ENCODE measurements at regions not wholly inside any gene's neighbourhood (a gene's known extent, or its start where the extent isn't known, plus 50 kb on each side); places are given as distances from the start of the nearest gene placed in this dataset.
A peak's percentile ranks its signal among the peaks of the same experiment; 100 is the strongest.

DNA sequence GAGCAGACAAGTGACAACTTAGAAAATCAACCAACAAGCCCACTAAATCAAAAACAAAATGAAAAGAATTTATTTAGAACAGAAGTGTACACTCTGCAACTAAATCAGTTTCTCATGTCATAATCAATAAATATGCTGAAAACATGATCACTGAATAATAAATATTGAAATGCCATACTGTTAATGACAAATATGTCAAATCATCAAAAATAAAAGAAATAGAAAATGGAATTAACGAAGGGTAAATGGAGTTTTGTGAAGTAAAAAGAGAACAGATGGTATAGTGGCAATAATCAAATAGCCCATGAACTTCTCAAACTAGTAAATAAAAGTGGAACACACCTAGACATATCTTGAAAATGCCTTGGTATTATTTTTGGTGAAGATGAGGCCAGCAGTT, 744.9 kb downstream of the TAF11L14 start:
- ChIA-PET CTCF (no interaction called here), POLR2A (ENCODE audit: unreplicated experiment) (no interaction called here)
- H3K9me1 ChIP-seq (ENCODE audit: insufficient read depth, low read length) = no peaks in the 10 kb centered on the region
- no peak overlapping the region for H2AFZ ChIP-seq (replicated peaks; ENCODE audit: low read length, poor library complexity)
- no peak overlapping the region for H2AK9ac ChIP-seq (replicated peaks; ENCODE audit: low read depth, low read length, poor library complexity)
- no peaks in the 10 kb centered on the region for H4K20me1 ChIP-seq (ENCODE audit: insufficient read depth, low read length)
- H3K4me3 ChIP-seq (ENCODE audit: insufficient read depth, low read depth, low read length) = no peak overlapping the region
- H4K91ac ChIP-seq (ENCODE audit: insufficient read depth, low read depth, low read length) = no peak overlapping the region
- H2BK120ac ChIP-seq (ENCODE audit: low read depth, low read length) = no peak overlapping the region
- dilution Hi-C loops (cut with HindIII; ENCODE audit: low sequenced_read_pairs, unreplicated experiment) (no loop called here), in situ Hi-C loops (cut with MboI; ENCODE audit: low sequenced_read_pairs) (no loop called here), intact Hi-C loops (cut with micrococcal nuclease) (no loop called here)
- H2BK15ac ChIP-seq (ENCODE audit: low read depth, low read length) = no peak overlapping the region
- H4K8ac ChIP-seq (ENCODE audit: low read depth in 2 of 2, low read length in 2 of 2) = no peak overlapping the region
- H3K18ac ChIP-seq (ENCODE audit: low read depth, low read length) = no peak overlapping the region
- BruUV-seq (replicated peaks) = no TSS peak
- H3K9me3 ChIP-seq (ENCODE audit: control insufficient read depth, insufficient read depth, low read length) = no peaks in the 10 kb centered on the region
- H3K4me2 ChIP-seq (ENCODE audit: low read depth, low read length) = no peak overlapping the region
- H3K27ac ChIP-seq (ENCODE audit: insufficient read depth, low read length) = no peak overlapping the region
- 83% methylated on average over 1 of the region's 1 CpG; no CpG with 5 or more reads in 1 of the 2 experiments for WGBS, 2 experiments (ENCODE audit: extremely low coverage in 2 of 2, insufficient read length in 1 of 2)
- no peak overlapping the region for H4K5ac ChIP-seq (ENCODE audit: low read depth, low read length)
- no peaks in the 10 kb centered on the region for H3K27me3 ChIP-seq (ENCODE audit: control insufficient read depth, insufficient read depth, low read length)
- no peak overlapping the region for H3K14ac ChIP-seq (replicated peaks; ENCODE audit: low read depth, low read length)
- H3K56ac ChIP-seq (ENCODE audit: extremely low read depth, insufficient read depth, low read length) = no peak overlapping the region
- no peak for ATAC-seq (ENCODE audit: low read depth)
- no peaks in the 10 kb centered on the region for H3K4me1 ChIP-seq (ENCODE audit: control insufficient read depth, insufficient read depth, low read length)
- no peak for DNase-seq
- H3K4ac ChIP-seq (ENCODE audit: low read depth, low read length) = no peak overlapping the region
- H2BK5ac ChIP-seq (ENCODE audit: low read depth, low read length, poor library complexity, severe bottlenecking) = no peak overlapping the region
- no peak overlapping the region for H2BK20ac ChIP-seq (ENCODE audit: low read depth, low read length)
- no peaks in the 10 kb centered on the region for H3K36me3 ChIP-seq (ENCODE audit: control insufficient read depth, insufficient read depth, low read length)
- TF ChIP-seq, protein P1, sequence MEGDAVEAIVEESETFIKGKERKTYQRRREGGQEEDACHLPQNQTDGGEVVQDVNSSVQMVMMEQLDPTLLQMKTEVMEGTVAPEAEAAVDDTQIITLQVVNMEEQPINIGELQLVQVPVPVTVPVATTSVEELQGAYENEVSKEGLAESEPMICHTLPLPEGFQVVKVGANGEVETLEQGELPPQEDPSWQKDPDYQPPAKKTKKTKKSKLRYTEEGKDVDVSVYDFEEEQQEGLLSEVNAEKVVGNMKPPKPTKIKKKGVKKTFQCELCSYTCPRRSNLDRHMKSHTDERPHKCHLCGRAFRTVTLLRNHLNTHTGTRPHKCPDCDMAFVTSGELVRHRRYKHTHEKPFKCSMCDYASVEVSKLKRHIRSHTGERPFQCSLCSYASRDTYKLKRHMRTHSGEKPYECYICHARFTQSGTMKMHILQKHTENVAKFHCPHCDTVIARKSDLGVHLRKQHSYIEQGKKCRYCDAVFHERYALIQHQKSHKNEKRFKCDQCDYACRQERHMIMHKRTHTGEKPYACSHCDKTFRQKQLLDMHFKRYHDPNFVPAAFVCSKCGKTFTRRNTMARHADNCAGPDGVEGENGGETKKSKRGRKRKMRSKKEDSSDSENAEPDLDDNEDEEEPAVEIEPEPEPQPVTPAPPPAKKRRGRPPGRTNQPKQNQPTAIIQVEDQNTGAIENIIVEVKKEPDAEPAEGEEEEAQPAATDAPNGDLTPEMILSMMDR (conservative IDR thresholded peaks at IDR 0.05; ENCODE audit: low read depth, low read length) = no peak
- TF ChIP-seq CEBPB (IDR thresholded peaks at IDR 0.05; ENCODE audit: low read depth, low read length) = no peak
- TF ChIP-seq MAZ (IDR thresholded peaks at IDR 0.05; ENCODE audit: borderline replicate concordance, low read depth, low read length) = no peak
- TF ChIP-seq MAFK (IDR thresholded peaks at IDR 0.05; ENCODE audit: low read depth, low read length) = peak; percentile 72
- TF ChIP-seq NFE2L2 (IDR thresholded peaks at IDR 0.05; ENCODE audit: low read depth, low read length) = no peak
- no peak for TF ChIP-seq RCOR1 (IDR thresholded peaks at IDR 0.05; ENCODE audit: insufficient replicate concordance, low read length)
- TF ChIP-seq MXI1 (IDR thresholded peaks at IDR 0.05; ENCODE audit: borderline replicate concordance, low read depth, low read length) = no peak
- no peak overlapping the region for H3K23ac ChIP-seq (ENCODE audit: low read depth, low read length)
- no peak overlapping the region for H2AK5ac ChIP-seq (ENCODE audit: low read depth, low read length)
- H3K79me1 ChIP-seq (ENCODE audit: low read depth in 1 of 2, low read length in 2 of 2) = no peaks in the 10 kb centered on the region
- H3K9ac ChIP-seq (ENCODE audit: low read depth, low read length) = no peak overlapping the region

Data from IMR-90 (cell line).